Adrenal gland (tissue), 5 donors: ENCODE measurements at regions not wholly inside any gene's neighbourhood (a gene's known extent, or its start where the extent isn't known, plus 50 kb on each side); places are given as distances from the start of the nearest gene placed in this dataset.

Source experiments
- CTCF ChIP-seq, 6 experiments: fragments of 450-650 bp in 4 of 6; fragments of 200-600 bp in 2 of 6; sonication (generic) in 1 of 6; IDR thresholded peaks; 1 replicate in 5 of 6; 2 replicates in 1 of 6; pipeline versions ENCODE4 v1.5.1 to v1.8.0; 2016 to 2021; ENCODE audit warnings: antibody characterized with exemption in 6 of 6, mild to moderate bottlenecking in 2 of 6, moderate library complexity in 1 of 6
- POLR2A ChIP-seq, 2 donors: fragments of 450-650 bp; IDR thresholded peaks; one replicate each; pipeline ENCODE4 v1.6.1; 2017; ENCODE audit warnings: antibody characterized with exemption in 2 of 2, mild to moderate bottlenecking in 2 of 2, moderate library complexity in 1 of 2
- donor health status: DM: no; HTN: no; CAD: no.

- TF ChIP-seq CTCF (IDR thresholded peaks at IDR 0.05) = no peak
- TF ChIP-seq POLR2A (IDR thresholded peaks at IDR 0.05) = no peak
Observed at GRCh38 chr3:107062310-107062709, 314.9 kb upstream of the CCDC54 start.
